GM12873 (cell line): ENCODE measurements at regions not wholly inside any gene's neighbourhood (a gene's known extent, or its start where the extent isn't known, plus 50 kb on each side); places are given as distances from the start of the nearest gene placed in this dataset.

Source experiments
- CTCF ChIP-seq: IDR thresholded peaks from 2 replicates; pipeline ENCODE4 v1.5.1; 2012; ENCODE audit warnings: low read depth, mild to moderate bottlenecking, moderate library complexity, low read length, control low read depth; ENCODE audit not compliant: insufficient read depth; ENCODE audit errors: missing control alignments

DNA sequence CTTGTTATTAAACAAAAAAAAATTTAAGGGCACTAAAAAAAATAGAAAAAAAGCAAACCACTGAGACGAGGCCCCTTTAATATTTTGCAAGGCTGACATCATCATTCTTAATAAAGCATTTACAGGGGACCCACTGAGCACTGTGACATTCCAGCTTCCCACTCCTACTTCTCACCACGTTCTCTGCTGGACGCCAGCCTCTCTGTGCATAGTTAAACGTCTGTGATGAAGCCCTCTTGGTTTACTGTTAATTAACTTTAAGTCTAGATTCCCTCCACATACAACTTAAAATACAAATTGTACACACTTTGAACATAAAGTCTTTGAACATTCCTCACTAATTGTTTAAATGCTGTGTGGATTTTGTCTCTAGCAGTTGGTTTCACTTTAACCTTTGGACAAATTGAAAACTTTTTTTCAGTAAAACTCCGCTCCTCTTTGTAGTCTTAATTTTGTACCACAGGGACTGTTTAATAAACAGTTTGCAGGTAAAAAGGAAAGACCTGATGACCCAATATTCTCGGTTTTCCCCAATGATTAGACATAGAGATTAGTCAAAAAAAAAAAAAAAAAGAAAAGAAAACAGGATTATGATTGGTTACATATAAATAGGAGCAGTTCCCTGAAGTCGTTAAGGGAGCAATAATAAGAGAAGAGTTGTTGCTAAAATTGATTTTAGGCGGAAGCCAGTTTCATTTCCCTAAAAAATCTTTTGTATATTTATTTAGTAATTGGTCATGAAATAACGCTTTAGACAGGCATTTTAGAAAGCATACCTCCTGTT, 219.8 kb downstream of the MZT1 start:
- no peak for TF ChIP-seq CTCF

DNA sequence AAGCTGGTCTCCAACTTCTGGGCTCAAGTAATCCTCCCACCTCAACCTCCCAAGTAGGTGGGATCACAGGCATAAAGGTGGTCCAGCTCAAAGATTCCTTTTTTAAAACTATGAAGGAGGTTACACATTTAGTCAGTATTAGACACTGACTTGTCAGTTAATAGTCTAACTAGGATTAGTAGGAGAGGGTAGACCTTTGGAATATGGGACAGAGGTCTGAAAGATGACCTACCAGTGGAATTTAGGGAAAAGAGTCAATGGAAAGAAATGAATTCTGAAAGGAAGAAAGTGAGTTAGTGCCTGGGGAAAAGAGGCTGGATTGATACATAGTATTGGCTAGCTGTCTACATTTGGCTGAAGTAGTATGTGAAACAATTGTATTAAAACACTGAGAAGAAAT, 220.7 kb downstream of the MZT1 start:
- TF ChIP-seq CTCF, result no peak

DNA sequence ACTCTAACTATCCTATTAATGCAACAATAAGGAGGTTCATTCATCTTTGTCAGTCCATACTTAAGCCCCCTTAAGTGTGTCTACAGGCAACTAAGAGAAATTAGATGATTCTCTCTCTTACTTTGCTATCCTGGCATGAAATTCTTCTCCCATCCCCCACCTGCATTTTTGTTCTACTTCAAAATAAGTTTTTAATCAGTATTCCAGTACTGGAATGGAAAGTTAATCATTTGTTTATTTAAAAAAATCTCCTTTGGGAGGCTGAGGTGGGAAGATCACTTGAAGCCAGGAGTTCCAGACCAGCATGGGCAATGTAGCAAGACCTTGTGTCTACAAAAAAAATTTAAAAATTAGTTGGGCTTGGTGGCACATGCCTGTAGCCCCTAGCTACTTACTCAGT, 222.1 kb downstream of the MZT1 start:
- no peak for TF ChIP-seq CTCF

DNA sequence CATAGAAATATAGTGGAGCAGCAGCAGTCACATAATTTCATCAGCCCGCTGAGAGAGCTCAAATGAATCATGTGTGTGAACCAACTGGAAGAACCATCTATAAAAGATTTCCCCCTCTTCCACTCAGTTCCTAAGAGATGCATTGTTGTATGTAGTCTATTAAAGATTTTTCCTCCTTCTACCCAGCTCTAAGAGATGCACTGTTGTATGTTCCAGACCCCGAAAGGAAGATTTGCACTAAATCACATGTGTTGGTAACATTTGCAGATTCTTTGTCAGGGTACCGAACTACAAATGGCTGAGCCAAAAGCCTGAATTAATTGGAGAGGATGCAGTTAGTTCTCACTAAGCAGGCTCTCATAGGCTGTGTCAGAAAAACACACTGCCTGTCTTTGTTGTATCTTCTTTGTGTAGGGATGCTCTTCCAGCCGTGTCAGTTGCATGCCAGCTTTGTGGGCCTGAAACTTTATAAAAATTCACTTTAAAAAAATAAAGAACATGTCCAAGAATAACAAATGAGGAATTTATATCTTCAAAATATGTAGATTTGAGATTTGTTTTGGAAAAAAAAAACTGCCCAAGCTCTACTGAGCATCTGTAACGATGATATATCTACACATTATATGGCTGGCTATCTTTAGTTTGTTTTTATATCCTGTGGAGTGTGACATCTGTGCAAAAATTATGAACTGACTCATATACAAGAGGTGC, 223.1 kb downstream of the MZT1 start:
- TF ChIP-seq CTCF, result no peak

GRCh38 chr13:72500851-72501250, 226.6 kb downstream of the MZT1 start:
- no peak for TF ChIP-seq CTCF

GRCh38 chr13:72495681-72496080, 231.7 kb downstream of the MZT1 start:
- no peak for TF ChIP-seq CTCF

DNA sequence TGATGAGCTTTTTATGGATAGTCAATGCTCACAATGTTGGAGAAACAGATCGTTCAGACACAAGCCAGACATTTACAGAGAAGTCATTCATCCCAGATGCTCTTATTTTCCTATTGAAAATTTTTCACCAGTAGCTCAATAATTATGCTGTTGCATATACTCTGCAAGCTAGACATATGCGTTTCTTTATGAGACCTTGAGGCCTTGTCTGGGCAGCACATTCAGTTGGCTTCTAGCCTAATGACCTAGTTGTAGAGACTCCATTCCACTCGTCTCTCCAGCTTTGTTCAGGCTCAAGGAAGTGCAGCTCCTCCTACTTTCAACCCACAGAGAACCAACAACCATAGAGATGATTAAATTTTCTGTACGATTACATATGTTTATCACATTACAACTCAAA, 237.7 kb downstream of the MZT1 start:
- TF ChIP-seq CTCF, result no peak
